ENCODE measurements at regions not wholly inside any gene's neighbourhood (a gene's known extent, or its start where the extent isn't known, plus 50 kb on each side); places are given as distances from the start of the nearest gene placed in this dataset.

DNA sequence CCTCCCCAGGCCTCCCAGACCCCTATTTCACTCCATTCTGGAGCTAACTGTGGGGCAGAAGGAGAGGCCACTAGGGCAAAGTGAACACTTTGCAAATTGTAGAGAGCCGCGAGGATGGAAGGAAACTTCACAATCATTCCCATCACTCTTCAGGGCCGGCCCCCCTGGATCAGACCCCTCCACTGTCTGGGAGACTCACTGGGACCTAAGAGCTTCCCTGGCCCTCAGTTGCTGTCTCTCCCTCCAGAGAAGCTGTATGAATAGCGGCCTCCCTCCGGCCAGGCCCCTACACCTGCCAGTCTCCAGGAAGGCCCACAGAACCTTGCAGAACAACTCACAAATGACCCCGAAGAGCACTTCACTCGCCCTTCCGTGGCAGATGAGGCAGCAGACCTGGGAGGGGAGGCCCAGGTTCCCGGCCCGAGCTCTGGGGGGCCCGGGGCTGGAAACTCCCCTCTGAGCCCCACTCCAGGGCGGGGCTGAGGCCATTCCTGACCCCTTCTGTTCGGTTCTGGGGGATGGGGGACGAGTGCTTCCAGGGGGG lies 141.9 kb upstream of the IER5L start:
- POLR2A ChIA-PET (ENCODE audit: partially characterized antibody): interaction anchor here (0.8 to 3.9 kb wide), 11 partner anchors 14 to 180 kb away, joined by 3 to 23 read pairs (median 4); no protein-coding TSS in a partner anchor
- CTCF ChIA-PET (ENCODE audit: partially characterized antibody): interaction anchor here (0.8 to 2.7 kb wide), 15 partner anchors 10 to 306 kb away, joined by 3 to 8 read pairs (median 4); partner anchors contain the start of gene NTMT1
- peak overlapping the region; percentile 50; the same call in 1 of the 2 replicates for H2BK12ac ChIP-seq (ENCODE audit: low read depth, low read length)
- H3K23ac ChIP-seq (ENCODE audit: insufficient read length): no peak overlapping the region
- H2BK5ac ChIP-seq (ENCODE audit: low read depth, low read length): no peak overlapping the region; the same call in 1 of the 2 replicates
- peak overlapping the region; percentile 81; the same call in 1 of the 2 replicates for H2BK15ac ChIP-seq (ENCODE audit: low read length)
- H3K23me2 ChIP-seq (ENCODE audit: low read depth, low read length): peaks cover 6% of the 10 kb centered on the region; the same call in 1 of the 2 replicates
- WGBS, 2 experiments (ENCODE audit: extremely low coverage in 1 of 2, insufficient coverage in 1 of 2, insufficient read length in 1 of 2, insufficient replicate concordance in 2 of 2, low coverage in 1 of 2, low lambda C conversion rate in 2 of 2, missing lambda C conversion rate in 1 of 2): 76% methylated on average over 9 of the region's 14 CpGs; no CpG with 5 or more reads in 1 of the 2 experiments
- H3K14ac ChIP-seq (ENCODE audit: insufficient read length): no peak overlapping the region
- no peak overlapping the region for H3K56ac ChIP-seq (replicated peaks; ENCODE audit: insufficient read length, low read depth, low read length)
- H2BK120ac ChIP-seq (replicated peaks; ENCODE audit: low read depth, low read length): no peak overlapping the region
- FAIRE-seq: no peak
- no peak overlapping the region for H2AK5ac ChIP-seq (ENCODE audit: low read depth, low read length)
- H3K79me2 ChIP-seq (ENCODE audit: control insufficient read depth in 1 of 2, insufficient read depth in 2 of 2, low read length in 2 of 2): no peaks in the 10 kb centered on the region
- peak overlapping the region; percentile 8 to 54 (median 23); a peak in 4 of 8 replicates for H3K4me3 ChIP-seq (ENCODE audit: extremely low read depth in 1 of 4, insufficient read depth in 2 of 4, low read depth in 3 of 4, low read length in 4 of 4)
- no peaks in the 10 kb centered on the region for H3K9me3 ChIP-seq (ENCODE audit: insufficient read depth in 2 of 2, low read depth in 1 of 2, low read length in 1 of 2)
- H3K4me1 ChIP-seq (replicated peaks in 1 of 4; ENCODE audit: control insufficient read depth in 3 of 4, insufficient read depth in 4 of 4, low read length in 3 of 4): peaks cover 0 to 19% (median 12%) of the 10 kb centered on the region in 4 experiments; a peak in 6 of 7 replicates
- H3K9ac ChIP-seq (replicated peaks in 1 of 4; ENCODE audit: extremely low read depth in 1 of 4, low read depth in 3 of 4, low read length in 3 of 4): no peak overlapping the region
- no peaks in the 10 kb centered on the region for H4K20me1 ChIP-seq (replicated peaks in 1 of 2; ENCODE audit: control insufficient read depth in 1 of 2, insufficient read depth in 2 of 2, low read length in 2 of 2)
- peak overlapping the region; percentile 86 for H4K91ac ChIP-seq (replicated peaks; ENCODE audit: insufficient read length, low read length)
- H2BK20ac ChIP-seq (ENCODE audit: low read length): no peak overlapping the region
- H2AFZ ChIP-seq (ENCODE audit: low read length): 0 out of 2 replicates have a peak overlapping the region, but pooled peaks have one; percentile 39
- H3K36me3 ChIP-seq (ENCODE audit: control insufficient read depth in 2 of 4, insufficient read depth in 4 of 4, low read length in 3 of 4): no peaks in the 10 kb centered on the region
- H3K4ac ChIP-seq (replicated peaks; ENCODE audit: insufficient read length, low read depth, low read length): peak overlapping the region; percentile 44
- H3K4me2 ChIP-seq (ENCODE audit: insufficient read depth in 1 of 2, low read depth in 2 of 2, low read length in 2 of 2): peak overlapping the region; percentile 56 to 67
- H3K18ac ChIP-seq (ENCODE audit: extremely low read depth, low read length): peak overlapping the region; percentile 83; the same call in 1 of the 2 replicates
- no peaks in the 10 kb centered on the region for H3K79me1 ChIP-seq (ENCODE audit: low read depth, low read length)
- H3K27me3 ChIP-seq (replicated peaks in 1 of 4; ENCODE audit: control insufficient read depth in 3 of 4, extremely low read depth in 1 of 4, insufficient read depth in 3 of 4, low read length in 3 of 4): peaks cover 0 to 7% (median 5%) of the 10 kb centered on the region in 4 experiments; a peak in 4 of 7 replicates
- no peak overlapping the region for H3K27ac ChIP-seq (ENCODE audit: low read depth, low read length)
- H4K5ac ChIP-seq (ENCODE audit: insufficient read length, low read depth, low read length): peak overlapping the region; percentile 28
- H4K8ac ChIP-seq (ENCODE audit: extremely low read depth, insufficient read depth, low read length): no peak overlapping the region; the same call in 1 of the 2 replicates
- no peak for DNase-seq (ENCODE audit: low read depth in 1 of 2, low spot score in 2 of 2)
- TF ChIP-seq SP2 (IDR thresholded peaks at IDR 0.05; ENCODE audit: low read length) (no peak), ATF3 (IDR thresholded peaks at IDR 0.05; ENCODE audit: insufficient read depth, low read depth, low read length) (no peak), TAF1 (IDR thresholded peaks at IDR 0.05; ENCODE audit: low read depth, low read length) (no peak), BRCA1 (IDR thresholded peaks at IDR 0.05; ENCODE audit: low read depth, low read length) (no peak), POLR2A (IDR thresholded peaks at IDR 0.05; ENCODE audit: control extremely low read depth in 1 of 2, low read depth in 2 of 2, low read length in 2 of 2) (no peak), TAF7 (optimal IDR thresholded peaks at IDR 0.05; ENCODE audit: borderline replicate concordance, low read depth, low read length) (no peak), JUN (IDR thresholded peaks at IDR 0.05; ENCODE audit: low read depth, low read length) (no peak)
